H9 (cell line): ENCODE measurements at regions not wholly inside any gene's neighbourhood (a gene's known extent, or its start where the extent isn't known, plus 50 kb on each side); places are given as distances from the start of the nearest gene placed in this dataset.

ENCODE experiments used
- DNase-seq: peaks from one replicate; pipeline ENCODE4 v3.0.0-alpha.2; 2017
- H2AFZ ChIP-seq: one replicate; pipeline ENCODE4 v1.6.1; 2013; ENCODE audit warnings: mild to moderate bottlenecking, low read length, control low read depth, moderate library complexity
- H2AK5ac ChIP-seq: 2 replicates; pipeline ENCODE4 v1.6.1; 2013; ENCODE audit warnings: low read length, control low read depth, mixed read lengths; ENCODE audit not compliant: insufficient read length
- H2BK120ac ChIP-seq: one replicate; pipeline ENCODE4 v1.6.1; 2013; ENCODE audit warnings: low read depth, mild to moderate bottlenecking, low read length, control low read depth, inconsistent platforms; ENCODE audit not compliant: poor library complexity, severe bottlenecking
- H2BK12ac ChIP-seq: 2 replicates; pipeline ENCODE4 v1.6.1; 2013; ENCODE audit warnings: low read length, control low read depth, mixed read lengths, low read depth; ENCODE audit not compliant: insufficient read length
- H2BK15ac ChIP-seq: 2 replicates; pipeline ENCODE4 v1.6.1; 2013; ENCODE audit warnings: low read depth, low read length, control low read depth
- H2BK20ac ChIP-seq: one replicate; pipeline ENCODE4 v1.6.1; 2013; ENCODE audit warnings: low read depth, mild to moderate bottlenecking, low read length, control low read depth, inconsistent platforms; ENCODE audit not compliant: poor library complexity, severe bottlenecking
- H2BK5ac ChIP-seq: 2 replicates; pipeline ENCODE4 v1.6.1; 2013; ENCODE audit warnings: low read length, control low read depth, mixed read lengths; ENCODE audit not compliant: insufficient read length
- H3K14ac ChIP-seq: 2 replicates; pipeline ENCODE4 v1.6.1; 2013; ENCODE audit warnings: low read length, control low read depth; ENCODE audit not compliant: insufficient read depth
- H3K18ac ChIP-seq: 2 replicates; pipeline ENCODE4 v1.6.1; 2013; ENCODE audit warnings: low read depth, mild to moderate bottlenecking, mixed read lengths, low read length, control low read depth; ENCODE audit not compliant: insufficient read length
- H3K23ac ChIP-seq: 2 replicates; pipeline ENCODE4 v1.6.1; 2013; ENCODE audit warnings: low read length, control low read depth, mixed read lengths, low read depth; ENCODE audit not compliant: insufficient read length
- H3K23me2 ChIP-seq: 2 replicates; pipeline ENCODE4 v1.6.1; 2013; ENCODE audit warnings: low read depth, mild to moderate bottlenecking, mixed read lengths, low read length, control low read depth; ENCODE audit not compliant: insufficient read length, poor library complexity, severe bottlenecking
- H3K27ac ChIP-seq: 2 replicates; pipeline ENCODE4 v1.5.1; 2013; ENCODE audit warnings: low read length, control low read depth, mixed read lengths, low read depth; ENCODE audit not compliant: insufficient read length
- H3K27me3 ChIP-seq: 2 replicates; pipeline ENCODE4 v1.6.1; 2013; ENCODE audit warnings: low read length, control low read depth, inconsistent platforms; ENCODE audit not compliant: insufficient read depth
- H3K4ac ChIP-seq: 2 replicates; pipeline ENCODE4 v1.6.1; 2013; ENCODE audit warnings: low read depth, mild to moderate bottlenecking, control low read depth, inconsistent platforms, low read length, moderate library complexity
- H3K4me1 ChIP-seq: 2 replicates; pipeline ENCODE4 v1.6.1; 2013; ENCODE audit warnings: low read length, control low read depth, inconsistent platforms; ENCODE audit not compliant: insufficient read depth
- H3K4me2 ChIP-seq: 2 replicates; pipeline ENCODE4 v1.6.1; 2013; ENCODE audit warnings: low read length, control low read depth, mixed read lengths; ENCODE audit not compliant: insufficient read length, insufficient read depth
- H3K56ac ChIP-seq: 2 replicates; pipeline ENCODE4 v1.6.1; 2013; ENCODE audit warnings: low read depth, mild to moderate bottlenecking, mixed read lengths, low read length, control low read depth; ENCODE audit not compliant: insufficient read length
- H3K79me1 ChIP-seq: 2 replicates; pipeline ENCODE4 v1.6.1; 2013; ENCODE audit warnings: low read depth, mild to moderate bottlenecking, moderate library complexity, low read length, control low read depth, inconsistent platforms; ENCODE audit not compliant: insufficient read depth, poor library complexity, severe bottlenecking
- H3K79me2 ChIP-seq: 2 replicates; pipeline ENCODE4 v1.6.1; 2013; ENCODE audit warnings: low read length, control low read depth, inconsistent platforms; ENCODE audit not compliant: insufficient read depth
- H3K9ac ChIP-seq: 2 replicates; pipeline ENCODE4 v1.6.1; 2013; ENCODE audit warnings: low read length, control low read depth, mixed read lengths; ENCODE audit not compliant: insufficient read length; ENCODE audit errors: extremely low read depth
- H3K9me3 ChIP-seq: one replicate; pipeline ENCODE4 v1.6.1; 2013; ENCODE audit warnings: low read depth, low read length, inconsistent platforms; ENCODE audit not compliant: control insufficient read depth
- H3T11ph ChIP-seq: one replicate; pipeline ENCODE4 v1.6.1; 2013; ENCODE audit warnings: mild to moderate bottlenecking, low read length, control low read depth, inconsistent platforms
- H4K20me1 ChIP-seq: one replicate; pipeline ENCODE4 v1.6.1; 2013; ENCODE audit not compliant: control insufficient read depth, insufficient read length, insufficient read depth
- H4K5ac ChIP-seq: 2 replicates; pipeline ENCODE4 v1.6.1; 2013; ENCODE audit warnings: low read depth, mild to moderate bottlenecking, mixed read lengths, low read length, control low read depth; ENCODE audit not compliant: insufficient read length
- H4K8ac ChIP-seq: replicated peaks from 2 replicates; pipeline ENCODE4 v1.6.1; 2013; ENCODE audit warnings: low read length, control low read depth, mixed read lengths, low read depth; ENCODE audit not compliant: insufficient read length
- H4K91ac ChIP-seq: 2 replicates; pipeline ENCODE4 v1.6.1; 2013; ENCODE audit warnings: low read depth, mild to moderate bottlenecking, moderate library complexity, mixed read lengths, low read length, control low read depth; ENCODE audit not compliant: insufficient read length
- H3K27ac Mint-ChIP-seq, 3 experiments: 2 replicates in 2 of 3; 3 replicates in 1 of 3; pipeline ENCODE4 v1.8.0; 2020 to 2021; ENCODE audit warnings: mixed read lengths in 3 of 3, mild to moderate bottlenecking in 1 of 3, moderate library complexity in 1 of 3
- H3K27me3 Mint-ChIP-seq: 2 replicates; pipeline ENCODE4 v1.8.0; 2021; ENCODE audit warnings: low read depth, mild to moderate bottlenecking, moderate library complexity, mixed read lengths
- H3K36me3 Mint-ChIP-seq, 3 experiments: 2 replicates in 2 of 3; 3 replicates in 1 of 3; pipeline ENCODE4 v1.8.0; 2020 to 2021; ENCODE audit warnings: low read depth in 3 of 3, mixed read lengths in 3 of 3; ENCODE audit not compliant: insufficient read depth in 1 of 3
- H3K4me1 Mint-ChIP-seq, 2 experiments: 2 replicates each; pipeline ENCODE4 v1.8.0; 2020; ENCODE audit warnings: mixed read lengths in 2 of 2
- H3K4me3 Mint-ChIP-seq, 2 experiments: 2 replicates in 1 of 2; 3 replicates in 1 of 2; pipeline ENCODE4 v1.8.0; 2020 to 2021; ENCODE audit warnings: mild to moderate bottlenecking in 2 of 2, mixed read lengths in 2 of 2, moderate library complexity in 1 of 2
- H3K9me3 Mint-ChIP-seq, 2 experiments: 2 replicates in 1 of 2; 3 replicates in 1 of 2; pipeline ENCODE4 v1.8.0; 2020; ENCODE audit warnings: mild to moderate bottlenecking in 2 of 2, mixed read lengths in 2 of 2, moderate library complexity in 1 of 2
- WGBS: extraction: QIAGEN DNeasy Blood & Tissue Kit; methylation state at CpG from one replicate; pipeline ENCODE4 v1.1.7; 2013; ENCODE audit warnings: missing lambda C conversion rate, low lambda C conversion rate, mixed read lengths; ENCODE audit not compliant: insufficient read length; ENCODE audit errors: extremely low coverage; 5-methylcytosine and 5-hydroxymethylcytosine counted together
- TF ChIP-seq, protein P1 (sequence below): fragments of 200-600 bp; sonication (generic); conservative IDR thresholded peaks from 3 replicates; pipeline ENCODE4 v1.8.0; 2021; ENCODE audit warnings: antibody characterized with exemption, mild to moderate bottlenecking

- Histone ChIP-seq H3K79me1 (no peaks in the 10 kb centered on the region), H3K56ac (no peak overlapping the region), H3K27ac (no peak overlapping the region), H3K27me3 (no peaks in the 10 kb centered on the region), H4K20me1 (no peaks in the 10 kb centered on the region), H3K14ac (no peak overlapping the region), H2AK5ac (no peak overlapping the region), H2BK20ac (no peak overlapping the region), H3K23ac (no peak overlapping the region), H2BK15ac (no peak overlapping the region), H3K4me1 (no peaks in the 10 kb centered on the region), H2BK5ac (no peak overlapping the region), H4K5ac (no peak overlapping the region), H3K9ac (no peak overlapping the region), H3K23me2 (no peaks in the 10 kb centered on the region), H3K18ac (no peak overlapping the region), H4K8ac (no peak overlapping the region), H4K91ac (no peak overlapping the region), H2AFZ (no peak overlapping the region), H3T11ph (no peak overlapping the region), H2BK120ac (no peak overlapping the region), H3K9me3 (no peaks in the 10 kb centered on the region), H3K4ac (no peak overlapping the region), H3K4me2 (no peak overlapping the region), H3K79me2 (no peaks in the 10 kb centered on the region), H2BK12ac (no peak overlapping the region)
- H3K4me1 Mint-ChIP-seq, result no peaks in the 10 kb centered on the region
- no CpG with 5 or more reads among the region's 2 CpGs for WGBS
- H3K36me3 Mint-ChIP-seq, result no peaks in the 10 kb centered on the region; a peak in 1 of 7 replicates
- no peak overlapping the region for H3K4me3 Mint-ChIP-seq
- H3K27me3 Mint-ChIP-seq, result no peaks in the 10 kb centered on the region
- H3K27ac Mint-ChIP-seq, result no peak overlapping the region
- H3K9me3 Mint-ChIP-seq, result no peaks in the 10 kb centered on the region
- TF ChIP-seq, protein P1, sequence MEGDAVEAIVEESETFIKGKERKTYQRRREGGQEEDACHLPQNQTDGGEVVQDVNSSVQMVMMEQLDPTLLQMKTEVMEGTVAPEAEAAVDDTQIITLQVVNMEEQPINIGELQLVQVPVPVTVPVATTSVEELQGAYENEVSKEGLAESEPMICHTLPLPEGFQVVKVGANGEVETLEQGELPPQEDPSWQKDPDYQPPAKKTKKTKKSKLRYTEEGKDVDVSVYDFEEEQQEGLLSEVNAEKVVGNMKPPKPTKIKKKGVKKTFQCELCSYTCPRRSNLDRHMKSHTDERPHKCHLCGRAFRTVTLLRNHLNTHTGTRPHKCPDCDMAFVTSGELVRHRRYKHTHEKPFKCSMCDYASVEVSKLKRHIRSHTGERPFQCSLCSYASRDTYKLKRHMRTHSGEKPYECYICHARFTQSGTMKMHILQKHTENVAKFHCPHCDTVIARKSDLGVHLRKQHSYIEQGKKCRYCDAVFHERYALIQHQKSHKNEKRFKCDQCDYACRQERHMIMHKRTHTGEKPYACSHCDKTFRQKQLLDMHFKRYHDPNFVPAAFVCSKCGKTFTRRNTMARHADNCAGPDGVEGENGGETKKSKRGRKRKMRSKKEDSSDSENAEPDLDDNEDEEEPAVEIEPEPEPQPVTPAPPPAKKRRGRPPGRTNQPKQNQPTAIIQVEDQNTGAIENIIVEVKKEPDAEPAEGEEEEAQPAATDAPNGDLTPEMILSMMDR, result no peak
- DNase-seq, result no peak
Measured at GRCh38 chr13:56706485-56706884, 434.2 kb upstream of the PRR20A start.
